ENCODE measurements at regions not wholly inside any gene's neighbourhood (a gene's known extent, or its start where the extent isn't known, plus 50 kb on each side); places are given as distances from the start of the nearest gene placed in this dataset.
"Not testable (repeated sequence)": the region's sequence is repeated elsewhere in the genome, so short reads cannot be mapped to it uniquely, and the experiment has no call there.

DNA sequence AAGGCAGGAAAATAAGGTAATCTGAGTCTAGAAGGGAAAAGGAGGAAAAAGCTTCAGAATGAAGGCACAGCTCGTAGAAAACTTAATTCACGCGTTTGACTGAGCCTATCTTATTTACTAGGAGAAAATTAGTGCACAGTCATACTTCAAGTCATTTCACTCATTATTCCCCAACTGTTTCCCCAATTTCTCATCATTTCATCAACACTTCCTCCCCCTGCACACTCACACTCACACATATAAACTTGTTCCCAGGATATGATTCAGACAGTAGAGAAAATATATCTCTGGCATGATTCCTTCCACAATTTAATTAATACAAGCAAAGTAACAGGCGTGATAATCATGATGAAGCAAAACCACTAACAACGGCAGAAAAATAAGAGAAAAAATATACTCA is 94.5 kb upstream of the F13A1 start:
- no peak for DNase-seq

DNA sequence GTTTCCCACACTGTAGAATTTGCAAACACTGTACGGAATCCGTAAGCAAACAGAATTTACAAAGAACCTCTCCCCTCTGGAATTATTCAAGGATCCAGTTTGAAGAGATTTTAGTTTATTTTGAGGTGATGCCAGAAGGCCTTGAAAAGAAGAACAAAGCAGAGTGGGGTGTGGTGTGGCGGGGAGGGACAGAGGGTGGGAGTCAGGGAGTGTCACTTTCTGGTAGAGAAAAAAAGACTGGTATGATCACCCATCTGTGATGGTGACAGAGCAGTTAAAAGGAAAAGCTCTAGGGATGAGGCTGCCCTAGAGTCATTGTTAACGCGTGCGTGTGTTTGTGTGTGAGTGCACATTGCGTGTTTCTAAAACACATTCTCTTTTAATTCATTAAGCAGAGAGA is 97.0 kb upstream of the F13A1 start:
- DNase-seq: no peak

DNA sequence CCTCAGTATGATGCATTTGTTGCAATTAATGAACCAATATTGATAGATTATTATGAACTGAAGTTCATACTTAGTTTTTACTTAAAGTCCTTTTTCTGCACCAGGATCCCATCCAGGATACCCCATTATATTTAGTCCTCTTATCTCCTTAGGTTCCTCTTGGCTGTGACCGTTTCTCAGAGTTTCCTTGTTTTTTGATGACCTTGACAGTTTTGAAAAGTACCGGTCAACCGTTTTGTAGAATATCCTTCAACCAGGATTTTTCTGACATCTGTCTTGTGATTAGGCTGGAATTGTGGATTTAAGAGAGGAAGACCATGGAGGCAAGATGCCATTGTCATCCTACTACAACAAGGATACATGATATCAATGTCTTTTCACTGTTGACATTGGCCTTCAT is 98.0 kb upstream of the F13A1 start:
- no peak for DNase-seq

- DNase-seq: no peak
Observed at GRCh38 chr6:6420107-6420506, 99.6 kb upstream of the F13A1 start.

- no peak for DNase-seq
Observed at GRCh38 chr6:6434151-6434550, 113.7 kb upstream of the F13A1 start.

- no peak for DNase-seq
Observed at GRCh38 chr6:6434723-6435122, 114.3 kb upstream of the F13A1 start.

- no peak for DNase-seq
Observed at GRCh38 chr6:6436366-6436765, 115.9 kb upstream of the F13A1 start.

- no peak for DNase-seq
Observed at GRCh38 chr6:6436946-6437345, 116.5 kb upstream of the F13A1 start.

DNA sequence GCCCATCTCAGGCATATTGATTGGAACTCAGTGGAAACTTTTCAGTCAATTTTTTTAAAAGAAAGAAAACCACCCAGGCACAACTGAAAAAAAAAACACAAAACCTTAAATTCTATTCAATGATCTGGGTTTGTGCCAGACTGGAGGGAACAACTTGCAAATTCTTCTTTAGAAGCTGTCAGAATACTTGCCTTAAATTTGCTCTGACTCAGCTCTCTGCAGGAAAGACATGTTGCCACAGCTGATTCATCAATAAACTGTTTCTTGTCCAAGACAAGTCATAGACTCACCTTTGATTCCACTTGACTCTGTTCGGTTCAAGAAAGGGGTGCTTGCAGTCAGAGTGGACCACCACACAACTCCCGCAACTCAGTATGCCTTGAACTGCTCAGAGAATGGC is 117.8 kb upstream of the F13A1 start:
- DNase-seq: no peak

DNA sequence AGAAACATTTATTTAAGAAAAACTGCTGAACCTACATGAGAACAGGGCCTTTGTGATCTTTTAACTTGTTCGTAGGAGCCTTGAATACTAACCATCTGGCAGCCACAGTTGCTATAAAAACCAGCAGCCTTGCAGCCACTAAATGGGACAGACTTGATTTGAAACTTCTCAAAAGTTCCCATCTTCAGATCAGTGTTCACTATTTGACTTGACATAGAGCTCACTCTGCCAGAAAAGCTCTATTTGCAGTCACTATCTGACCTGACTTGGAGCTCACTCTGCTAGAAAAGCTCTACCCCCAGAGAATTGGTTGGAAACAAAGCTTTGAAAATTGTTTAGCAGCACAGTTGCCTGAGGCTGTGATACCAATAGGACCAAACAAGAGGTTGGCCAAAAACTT is 119.3 kb upstream of the F13A1 start:
- DNase-seq: no peak

- no peak for DNase-seq
Observed at GRCh38 chr6:6452002-6452401, 131.5 kb upstream of the F13A1 start.

DNA sequence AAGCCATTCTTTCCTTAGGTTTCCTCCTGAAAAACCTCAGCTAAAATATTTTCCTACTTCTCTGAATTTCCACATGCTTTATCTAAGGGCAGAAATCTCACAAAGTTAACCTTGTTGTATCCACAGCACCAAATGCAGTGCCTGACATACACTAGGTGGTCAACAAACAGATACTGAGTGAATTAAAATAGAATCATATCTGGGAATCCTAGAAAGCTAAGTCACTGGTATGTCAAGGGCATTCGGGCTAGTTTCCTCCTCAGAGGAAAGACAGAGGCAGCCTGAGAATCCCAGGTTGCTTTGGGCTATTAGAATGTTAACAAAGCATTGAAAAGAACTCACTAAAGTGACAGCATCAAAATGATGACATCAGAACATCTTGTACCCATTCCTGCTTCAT is 132.7 kb upstream of the F13A1 start:
- no peak for DNase-seq

DNA sequence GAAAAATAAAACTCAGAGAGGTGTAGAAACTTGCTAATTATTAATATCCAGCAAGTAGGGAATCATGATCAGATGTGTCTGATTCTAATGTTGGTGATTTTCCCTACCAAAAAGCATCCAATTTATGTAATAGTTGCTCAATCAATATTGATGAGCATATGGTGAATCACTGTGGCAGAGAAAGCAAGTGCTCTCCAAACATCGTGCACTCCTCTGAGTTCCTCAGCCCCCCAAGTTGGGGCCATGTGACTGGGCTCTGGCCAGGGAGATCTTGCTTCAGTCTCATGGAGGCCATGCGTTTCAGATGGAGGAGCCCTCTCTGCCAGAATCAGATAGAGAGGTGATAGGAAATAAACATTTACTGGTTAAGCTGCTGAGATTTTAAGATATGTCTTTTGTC is 133.2 kb upstream of the LY86 start:
- DNase-seq: no peak

DNA sequence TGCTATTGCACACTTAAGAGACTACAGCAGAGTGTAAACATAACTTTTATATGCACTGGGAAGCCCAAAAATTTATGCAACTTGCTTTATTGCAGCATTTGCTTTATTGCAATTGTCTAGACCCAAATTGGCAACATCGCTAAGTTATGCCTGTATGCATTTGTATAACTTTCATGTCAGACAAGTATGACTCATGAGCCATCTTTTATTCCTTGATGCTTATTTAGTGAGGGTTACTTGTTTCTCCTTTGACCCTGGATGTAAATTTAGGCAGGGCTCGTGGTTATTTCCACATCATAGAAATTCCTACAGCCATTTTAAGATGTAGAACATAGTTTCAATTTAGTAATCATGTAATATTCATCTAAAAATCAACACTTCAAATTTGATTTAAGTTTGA is 130.3 kb upstream of the LY86 start:
- DNase-seq: no peak

DNA sequence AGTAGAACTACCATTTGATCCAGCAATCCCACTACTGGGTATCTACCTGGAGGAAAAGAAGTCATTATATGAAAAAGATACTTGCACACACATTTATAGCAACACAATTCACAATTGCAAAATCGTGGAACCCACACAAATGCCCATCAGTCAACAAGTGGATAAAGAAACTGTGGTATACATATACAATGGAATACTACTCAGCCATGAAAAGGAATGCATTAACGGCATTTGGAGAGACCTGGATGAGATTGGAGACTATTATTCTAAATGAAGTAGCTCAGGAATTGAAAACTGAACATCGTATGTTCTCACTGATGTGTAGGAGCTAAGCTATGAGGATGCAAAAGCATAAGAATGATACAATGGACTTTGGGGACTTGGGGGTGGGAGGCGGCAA is 128.6 kb upstream of the LY86 start:
- not testable (repeated sequence) for DNase-seq

DNA sequence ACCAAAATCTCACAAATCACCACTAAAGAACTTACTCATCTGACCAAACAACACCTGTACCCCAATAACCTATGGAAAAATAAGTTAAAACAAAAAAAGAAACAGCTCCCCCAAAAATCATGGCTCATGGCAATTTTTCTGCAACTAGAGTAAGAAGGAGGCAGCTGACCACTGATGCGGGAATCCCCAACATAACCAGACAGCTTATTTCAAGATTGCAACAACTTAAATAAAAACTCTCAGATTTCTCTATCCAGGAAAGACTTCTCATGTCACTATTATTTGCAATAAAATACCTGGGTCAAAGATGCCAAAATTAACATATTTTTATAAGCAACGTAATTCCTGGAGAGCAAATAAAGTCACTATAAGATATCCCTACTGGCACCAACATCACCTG is 128.1 kb upstream of the LY86 start:
- DNase-seq: no peak

DNA sequence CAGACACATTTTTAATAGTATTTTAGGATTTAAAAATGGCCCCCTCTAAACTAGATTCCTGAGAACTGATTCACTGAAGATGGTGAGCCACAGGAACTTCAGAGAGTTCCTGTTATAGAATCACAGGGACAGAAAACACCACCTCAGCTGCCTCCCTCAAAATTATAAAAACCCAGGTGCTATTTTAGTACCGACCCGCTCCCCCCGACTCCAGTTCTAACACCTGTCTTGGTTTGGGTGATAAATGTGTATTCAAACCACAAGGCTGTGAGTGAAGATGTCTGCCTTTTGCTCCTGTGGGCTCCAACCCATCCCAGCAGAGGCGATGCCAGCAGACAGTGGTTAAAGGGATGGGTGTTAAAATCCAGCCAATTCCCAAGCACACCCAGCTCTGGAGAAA is 127.4 kb upstream of the LY86 start:
- no peak for DNase-seq

- no peak for DNase-seq
Observed at GRCh38 chr6:6466967-6467761, 121.4 kb upstream of the LY86 start.

GRCh38 chr6:6469074-6469473 is 119.4 kb upstream of the LY86 start:
- no peak for DNase-seq

- DNase-seq: no peak
Observed at GRCh38 chr6:6470123-6470522, 118.4 kb upstream of the LY86 start.

- DNase-seq: no peak
Observed at GRCh38 chr6:6471276-6471675, 117.2 kb upstream of the LY86 start.

DNA sequence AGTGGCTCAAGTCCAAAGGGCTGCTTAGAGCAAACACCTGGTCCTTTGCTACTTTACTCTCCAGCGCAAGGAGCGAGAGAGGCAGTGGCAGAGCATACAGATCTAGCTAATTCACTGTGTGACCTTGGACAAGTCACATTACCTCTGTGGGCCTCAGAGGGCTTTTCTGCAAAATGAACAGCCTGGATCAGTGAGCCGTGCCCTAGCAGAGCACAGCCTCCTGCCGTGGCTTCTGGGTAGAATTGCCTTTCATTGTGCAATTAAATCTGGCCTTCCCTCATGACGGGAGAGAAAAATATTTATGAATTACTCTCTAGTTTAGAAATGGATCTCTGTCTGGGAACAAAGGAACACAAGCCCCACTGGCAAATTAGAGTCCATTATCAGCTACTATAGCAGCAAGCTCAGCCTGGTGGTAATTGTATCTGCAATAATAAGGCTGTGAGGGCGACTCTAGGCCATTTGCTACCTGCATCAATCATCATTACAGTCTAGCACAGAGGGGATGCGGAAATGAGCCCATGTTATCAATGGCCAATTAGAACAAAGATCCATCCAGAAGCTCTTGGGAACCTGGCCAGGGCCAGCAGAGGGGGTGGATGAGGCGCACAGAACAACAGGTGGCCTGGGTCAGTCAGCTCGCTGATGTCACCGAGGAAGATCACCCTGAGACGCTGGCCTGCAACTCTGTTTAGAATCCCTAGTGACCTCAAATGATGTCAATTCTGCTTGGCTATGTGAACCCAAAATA is 114.2 kb upstream of the LY86 start:
- DNase-seq: no peak

GRCh38 chr6:6479785-6480184 is 108.7 kb upstream of the LY86 start:
- no peak for DNase-seq

DNA sequence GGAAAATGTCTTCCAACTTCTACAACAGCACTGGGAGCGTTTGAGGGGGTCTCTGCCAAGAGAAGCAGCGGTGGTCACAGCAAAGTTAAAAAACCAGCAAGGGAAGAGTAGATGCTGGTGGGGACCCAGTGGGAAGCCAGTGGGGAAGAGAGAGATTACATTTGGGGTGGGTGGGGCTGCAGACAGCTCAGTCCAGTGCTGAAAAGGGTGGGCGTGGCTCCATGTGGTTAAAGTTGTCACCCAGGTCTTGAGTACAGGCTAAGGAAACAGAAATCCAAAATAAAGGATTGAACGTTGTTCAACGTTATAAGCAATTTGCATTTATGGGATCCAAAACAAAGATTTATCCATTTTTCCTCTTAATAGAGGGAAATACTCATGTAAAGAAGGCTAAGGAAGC is 106.3 kb upstream of the LY86 start:
- no peak for DNase-seq

DNA sequence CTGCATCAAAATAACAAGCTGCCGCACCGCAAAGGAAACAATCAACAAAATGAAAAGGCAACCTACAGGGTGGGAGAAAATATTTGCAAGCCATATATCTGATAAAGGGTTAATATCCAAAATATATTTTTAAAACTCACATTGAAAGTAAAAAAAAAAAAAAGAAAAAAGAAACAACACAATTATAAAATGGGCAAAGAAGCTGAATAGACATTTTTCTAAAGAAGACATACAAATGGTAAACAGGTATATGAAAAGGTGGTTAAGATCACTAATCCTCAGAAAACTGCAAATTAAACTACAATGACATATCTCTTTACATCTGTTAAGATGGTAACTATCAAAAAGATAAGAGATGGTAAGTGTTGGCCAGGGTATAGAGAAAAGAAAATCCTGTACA is 105.4 kb upstream of the LY86 start:
- no peak for DNase-seq
